COLO668 (cell line): ENCODE measurements at regions not wholly inside any gene's neighbourhood (a gene's known extent, or its start where the extent isn't known, plus 50 kb on each side); places are given as distances from the start of the nearest gene placed in this dataset.

Experiments used
- DNase-seq: peaks from one replicate; lab custom pipeline; 2025; ENCODE audit not compliant: unreplicated experiment; lab: John Stamatoyannopoulos, UW

DNA sequence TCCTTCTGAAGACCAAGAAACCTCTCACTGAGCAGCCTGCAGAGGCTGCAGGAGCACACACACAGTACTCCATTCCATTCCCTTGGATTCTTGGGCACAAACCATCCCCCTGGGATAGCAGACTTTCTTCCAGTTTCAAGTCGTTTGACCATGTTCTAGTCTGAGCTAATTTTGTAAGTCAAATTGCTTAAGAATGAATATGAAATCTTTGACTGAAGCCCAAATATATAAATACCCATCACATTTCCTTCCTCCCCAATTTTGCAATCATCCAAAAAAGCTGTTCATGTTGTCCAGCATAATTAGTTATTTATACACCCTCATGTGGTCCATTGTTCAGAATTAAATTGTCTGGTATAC, 231.2 kb upstream of the TPRG1 start:
- no peak for DNase-seq

DNA sequence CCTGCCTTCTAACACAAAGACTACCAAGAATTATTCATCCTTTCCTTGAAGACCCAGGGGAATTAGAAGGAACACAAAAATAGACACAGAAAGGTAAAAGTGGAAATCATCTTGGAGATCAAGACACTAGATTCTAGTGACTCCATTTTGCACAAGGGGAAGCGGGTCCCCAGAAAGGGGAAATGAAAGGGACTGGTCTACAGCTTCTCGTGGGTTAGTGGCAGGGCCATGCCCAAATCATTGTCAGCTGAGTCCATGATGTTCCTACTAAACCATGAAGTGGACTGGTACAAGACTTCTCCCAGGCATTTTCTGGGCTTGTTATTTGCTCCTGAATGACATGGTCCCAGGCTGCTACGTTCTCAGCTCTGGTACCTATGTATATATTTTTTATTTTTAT, 230.7 kb upstream of the TPRG1 start:
- no peak for DNase-seq

DNA sequence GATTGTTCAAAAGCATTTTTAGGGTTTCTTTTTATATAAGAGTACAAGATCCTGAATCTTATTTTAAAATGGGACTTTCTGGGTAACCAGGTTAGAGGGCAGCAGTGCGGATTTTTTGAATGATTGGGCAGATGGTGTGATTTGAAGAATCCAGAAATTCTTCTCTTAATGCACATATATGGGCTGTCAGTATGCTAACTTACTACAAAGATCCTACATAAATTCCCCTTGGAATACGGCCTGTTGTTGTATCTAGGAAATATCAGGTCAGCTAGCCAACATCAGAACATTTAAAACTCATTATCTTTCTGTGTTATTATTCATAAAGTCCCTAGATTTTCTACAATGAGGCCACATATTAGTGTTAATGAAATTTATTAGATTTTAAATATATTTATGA, 229.6 kb upstream of the TPRG1 start:
- DNase-seq: no peak

DNA sequence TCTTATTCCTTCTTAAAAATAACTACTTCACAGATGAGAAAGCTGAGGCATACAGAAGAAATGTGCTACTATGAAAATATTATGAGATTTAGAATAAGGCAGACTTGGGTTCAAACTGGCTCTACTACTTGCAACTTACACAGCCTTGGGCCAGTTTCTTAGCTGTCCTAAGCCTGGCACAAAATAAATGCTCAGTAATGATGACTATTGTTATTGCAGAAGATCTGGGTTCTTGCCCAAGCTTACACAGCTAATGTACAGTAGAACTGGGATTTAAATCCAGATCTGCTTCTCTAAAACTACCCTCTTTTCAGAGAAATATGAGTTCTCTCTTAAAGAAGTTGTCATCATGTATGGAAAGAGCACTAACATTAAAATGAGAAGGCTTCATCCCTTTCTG, 228.2 kb upstream of the TPRG1 start:
- no peak for DNase-seq

DNA sequence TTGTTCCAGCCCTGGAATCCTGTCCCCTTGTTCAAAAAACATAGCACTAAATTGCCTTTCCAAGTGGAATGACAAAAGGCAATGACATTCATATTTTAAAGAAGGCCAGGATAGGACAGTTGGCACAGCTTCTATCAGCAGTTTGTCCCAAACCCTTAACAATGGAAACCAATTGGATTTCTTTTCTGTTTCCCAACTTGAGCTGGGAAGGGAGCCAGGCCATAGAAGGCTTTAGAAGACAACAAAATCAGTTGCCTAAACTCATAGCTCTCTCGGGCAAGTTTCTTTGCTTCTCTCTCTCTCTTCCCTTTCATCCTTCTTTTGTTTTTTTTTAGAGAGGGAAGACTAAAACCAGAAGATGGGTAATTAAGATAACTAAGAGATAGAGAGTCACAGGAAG, 227.7 kb upstream of the TPRG1 start:
- no peak for DNase-seq

DNA sequence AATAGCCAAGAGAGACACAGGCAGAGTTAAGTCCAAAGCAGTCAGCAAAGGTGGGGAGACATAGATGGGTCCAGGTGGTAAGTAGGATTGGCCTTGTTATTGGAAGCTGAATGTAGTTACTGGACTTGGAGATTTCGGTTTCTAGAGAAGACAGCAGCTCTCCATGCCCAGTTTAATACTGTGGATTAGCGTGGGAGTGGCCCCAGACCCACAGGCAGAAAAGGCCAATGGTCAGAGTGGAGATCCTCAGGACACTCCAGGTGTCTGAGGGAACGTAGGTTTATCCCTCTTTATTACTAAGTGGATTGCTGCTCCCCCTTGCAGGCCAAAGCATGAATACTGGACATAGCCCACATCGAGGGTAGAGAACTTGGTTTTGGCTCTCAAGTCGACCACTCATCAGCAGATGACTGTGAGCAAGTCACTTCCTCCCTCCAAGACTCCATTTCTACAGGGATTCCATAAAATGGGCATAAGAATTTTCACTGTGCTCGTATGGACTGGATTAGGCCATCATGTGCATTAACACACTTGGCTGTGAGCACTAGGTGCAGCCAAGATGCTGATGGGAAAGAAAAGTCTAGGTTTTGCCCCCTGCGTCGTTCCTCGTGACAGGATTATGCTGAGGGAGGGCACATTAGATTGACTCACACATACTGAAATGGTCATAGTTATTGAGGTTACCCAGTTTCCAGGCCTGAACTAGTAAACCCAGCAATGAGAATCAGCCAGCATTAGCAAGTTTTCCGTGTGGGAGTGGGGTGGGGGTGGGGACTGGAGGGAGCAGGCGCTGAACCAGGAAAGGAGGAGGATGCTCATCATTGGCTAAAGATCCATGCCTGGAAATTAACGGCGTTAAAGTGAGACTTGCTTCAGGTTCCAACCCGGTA, 225.2 kb upstream of the TPRG1 start:
- DNase-seq: no peak

DNA sequence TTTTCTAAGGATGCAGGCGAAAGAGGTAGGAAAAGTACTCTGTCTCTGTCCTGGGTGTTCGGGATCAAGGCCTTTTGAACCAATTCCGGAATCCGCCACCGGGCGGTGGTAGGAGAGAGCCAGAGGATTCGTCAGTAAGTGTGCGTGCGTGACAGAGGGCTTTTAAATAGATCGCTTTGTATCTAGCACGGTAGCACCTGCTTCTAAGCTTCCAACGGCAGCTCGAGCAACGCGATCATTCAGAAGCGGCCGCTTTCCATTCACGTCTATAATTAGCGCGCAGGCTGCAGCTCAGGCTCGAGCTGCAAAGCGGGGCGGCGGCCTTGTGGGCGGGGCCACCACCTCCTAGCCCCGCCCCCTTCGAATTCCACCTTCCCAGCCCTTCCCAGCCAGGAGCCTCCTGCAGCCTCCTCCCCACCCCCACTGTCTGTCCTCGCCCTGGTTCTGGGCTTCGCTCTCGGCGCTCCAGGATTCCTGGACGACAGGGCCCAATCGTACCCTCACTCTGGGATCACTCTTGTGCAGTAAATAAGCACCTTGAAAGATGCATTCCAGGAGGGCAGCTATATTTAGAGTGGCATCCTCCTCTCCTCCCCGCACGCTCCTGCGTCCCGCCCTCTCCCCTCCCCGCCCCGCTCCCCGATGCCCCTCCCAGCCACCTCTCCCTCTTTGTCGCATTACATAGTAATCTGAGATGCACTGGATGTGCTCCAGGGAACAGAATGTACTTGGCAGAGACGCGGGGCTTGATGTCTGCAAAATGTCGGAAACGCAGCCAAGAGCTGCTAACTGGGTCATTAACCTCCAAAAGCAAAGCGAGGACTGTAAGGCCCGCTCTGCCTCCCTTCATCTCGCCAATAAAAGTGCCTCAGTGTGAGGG, 224.1 kb upstream of the TPRG1 start:
- peak; percentile 82 for DNase-seq

DNA sequence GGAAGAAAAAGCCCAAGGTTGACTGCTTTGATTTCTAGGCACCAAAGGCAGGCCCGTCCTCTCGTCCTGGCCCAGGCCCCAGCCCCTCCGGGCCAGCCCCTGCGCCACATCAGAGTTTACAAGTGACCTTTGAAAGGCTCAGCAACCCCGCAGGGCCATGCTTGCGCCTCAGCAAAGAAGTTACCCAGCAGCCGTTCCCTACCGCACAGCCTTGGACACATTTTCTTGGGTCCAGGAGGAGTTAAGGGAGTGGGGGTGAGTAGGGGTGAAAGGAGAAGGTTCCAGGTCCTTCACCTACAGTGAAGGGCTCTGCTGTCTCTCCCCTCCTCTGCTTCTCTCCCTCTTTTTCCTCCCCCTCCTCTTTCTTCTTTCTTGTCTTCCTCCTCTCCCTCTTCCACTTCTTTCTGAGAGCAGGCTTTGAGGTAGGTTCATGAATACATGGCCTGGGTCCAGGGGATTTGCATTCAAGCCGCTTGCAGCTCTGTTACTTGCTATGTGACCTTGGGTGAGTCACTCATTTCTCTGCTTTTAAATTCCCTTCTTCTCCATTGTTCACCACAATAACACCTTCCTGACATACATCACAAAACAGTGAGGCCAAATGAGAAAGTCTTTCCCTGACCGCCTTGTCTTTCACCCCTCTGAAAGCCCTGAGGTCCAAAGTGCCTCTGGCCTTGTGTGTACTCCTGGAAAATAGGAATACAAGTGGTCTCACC, 223.3 kb upstream of the TPRG1 start:
- no peak for DNase-seq

DNA sequence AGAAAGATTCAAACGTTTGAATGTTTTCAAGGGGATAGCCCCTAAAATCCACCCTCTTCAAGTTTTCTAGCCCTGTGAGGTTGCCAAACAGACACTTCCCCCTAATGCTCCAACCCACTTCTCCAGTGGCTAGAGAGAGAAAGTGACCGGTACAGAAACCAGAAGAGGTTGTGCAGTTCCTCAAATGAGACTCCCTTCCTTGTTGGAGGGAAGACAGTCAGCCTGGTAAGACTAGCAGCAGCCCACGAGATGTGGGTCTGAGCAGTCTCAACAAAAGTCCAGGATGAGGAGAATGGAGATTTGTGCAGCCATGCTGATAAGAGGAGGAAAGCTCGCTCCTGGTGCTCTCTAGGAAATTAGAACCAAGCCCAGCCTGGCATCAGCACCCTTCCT, 222.8 kb upstream of the TPRG1 start:
- no peak for DNase-seq

DNA sequence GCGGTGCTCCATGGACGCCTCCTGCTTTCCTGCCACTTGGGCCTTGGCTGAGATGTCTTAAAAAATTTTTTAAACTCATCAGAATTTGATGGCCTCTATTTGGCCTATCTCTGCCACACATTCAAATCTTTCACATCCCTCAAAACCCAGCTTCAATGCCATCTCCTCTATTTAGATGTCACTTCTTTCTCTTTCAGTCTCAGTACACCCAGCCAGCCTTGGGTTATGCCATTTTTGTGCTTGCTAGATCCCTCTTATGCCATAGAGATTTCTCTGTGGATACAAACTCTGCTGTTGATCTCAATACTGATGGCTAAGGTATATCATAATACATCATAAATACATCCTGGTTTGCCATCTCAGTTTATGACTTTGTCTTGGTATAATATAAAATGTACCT, 222.3 kb upstream of the TPRG1 start:
- DNase-seq: no peak

DNA sequence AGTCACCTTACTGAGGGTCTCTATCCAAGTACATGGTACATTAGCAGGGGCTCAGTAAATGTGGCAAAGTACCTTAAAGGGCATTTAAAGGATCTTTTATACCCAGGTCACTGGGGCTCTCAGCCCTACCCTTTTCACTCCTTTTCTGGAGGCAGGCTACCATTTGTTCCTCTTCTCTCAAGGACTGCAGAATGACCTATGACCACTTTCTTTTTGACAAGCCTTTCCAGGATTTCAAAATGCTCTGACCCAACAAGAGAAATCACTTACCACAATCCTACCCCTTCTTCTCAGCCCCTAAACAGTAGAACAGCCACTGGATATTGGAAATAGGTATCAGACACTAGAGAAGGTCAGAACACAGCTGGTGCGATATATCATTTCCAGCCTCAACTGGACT, 221.8 kb upstream of the TPRG1 start:
- DNase-seq: no peak

DNA sequence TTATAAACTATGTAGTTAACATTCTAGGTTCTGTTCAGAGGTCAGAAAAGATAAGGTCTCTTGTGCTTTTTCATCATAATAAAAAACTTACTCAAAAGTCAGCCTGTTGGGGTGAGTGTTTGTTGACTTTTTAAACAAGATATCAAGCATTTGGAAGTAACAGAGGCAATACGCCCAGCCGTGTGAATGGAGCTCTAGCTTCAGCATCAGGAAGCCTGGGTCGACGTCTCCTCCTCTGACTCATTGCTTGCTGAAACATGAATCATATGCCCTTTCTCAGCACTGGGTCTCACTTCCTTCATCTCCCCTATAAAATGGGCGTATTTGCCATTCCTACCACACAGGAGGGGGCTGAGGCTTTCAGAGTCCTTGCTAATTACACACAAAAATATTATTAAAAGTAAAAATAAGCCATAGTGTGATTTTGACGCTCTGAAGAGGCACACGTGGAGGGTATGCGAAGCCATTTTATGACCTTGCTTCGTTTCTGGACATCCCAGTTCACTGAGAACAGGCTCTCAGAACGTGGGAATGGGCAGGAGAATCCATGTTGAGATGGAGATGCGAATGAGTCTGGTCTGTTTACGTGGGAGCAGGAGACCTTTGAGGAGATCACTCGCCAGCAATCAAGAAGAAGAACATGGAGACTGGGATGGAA, 220.8 kb upstream of the TPRG1 start:
- DNase-seq: no peak

DNA sequence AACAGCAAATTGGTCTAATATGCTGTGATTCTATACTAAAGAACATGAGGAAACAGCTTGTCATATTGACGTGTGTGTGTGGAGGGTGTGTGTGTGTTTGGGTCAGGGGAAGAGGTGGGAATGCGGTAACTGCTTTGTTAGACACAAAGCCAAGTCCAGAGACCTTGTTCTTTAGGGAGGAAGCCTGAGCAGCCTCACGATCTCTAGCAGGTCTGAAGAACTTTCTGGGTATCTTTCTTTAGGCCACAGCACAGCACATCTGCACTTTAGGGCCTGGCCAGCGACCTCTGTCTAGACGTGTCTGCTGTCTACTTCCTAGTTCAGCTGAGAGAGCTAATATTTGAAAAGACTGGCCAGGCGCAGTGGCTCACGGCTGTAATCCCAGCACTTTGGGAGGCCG, 220.0 kb upstream of the TPRG1 start:
- no peak for DNase-seq

DNA sequence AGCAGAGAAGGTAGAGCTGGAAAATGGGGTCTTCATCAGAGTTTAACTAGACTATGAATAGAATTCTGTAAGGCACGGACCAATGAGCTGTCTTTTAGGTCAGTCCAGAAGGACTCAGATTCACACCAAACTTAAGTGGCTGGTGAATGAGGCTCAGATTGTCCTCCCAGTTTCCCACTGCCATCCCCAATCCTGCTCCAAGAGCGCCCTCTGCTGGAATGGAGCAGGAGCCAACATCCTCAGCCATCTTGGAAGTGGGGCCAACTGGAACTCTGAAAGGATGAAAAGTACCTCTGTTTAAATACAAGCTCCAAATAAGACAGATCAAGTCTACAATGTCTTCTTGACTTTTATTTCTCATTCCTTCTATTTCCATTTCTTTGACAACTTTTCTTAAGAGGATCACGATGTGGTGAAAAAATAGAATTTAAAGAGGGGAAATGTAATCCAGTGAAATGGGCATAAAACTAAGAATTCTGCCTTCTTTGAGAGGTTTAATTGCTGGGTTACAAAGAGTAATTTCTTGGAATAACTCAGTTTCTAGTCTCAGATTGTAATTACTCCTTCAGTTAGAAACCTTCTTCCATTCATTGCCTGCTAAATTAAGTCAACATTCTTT, 217.1 kb upstream of the TPRG1 start:
- peak; percentile 62 for DNase-seq

DNA sequence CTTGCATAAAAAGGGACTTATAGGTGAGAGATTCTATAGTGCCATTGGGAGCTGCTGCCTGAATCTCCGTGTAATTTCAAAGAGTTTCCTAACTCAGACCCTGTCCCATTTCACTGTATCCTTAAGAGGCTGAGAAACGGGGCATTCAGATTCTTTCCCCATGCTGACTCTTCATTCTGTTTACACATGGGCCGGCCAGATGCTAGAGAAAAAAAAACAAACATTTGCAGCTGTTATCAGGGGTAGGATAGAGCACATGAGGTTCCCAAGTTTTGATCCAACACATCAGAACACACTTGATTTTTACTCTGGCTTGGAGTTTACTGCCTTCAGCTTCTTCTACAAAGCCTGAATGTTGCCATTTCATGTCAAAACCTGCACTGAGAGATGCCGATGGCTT, 215.9 kb upstream of the TPRG1 start:
- no peak for DNase-seq

DNA sequence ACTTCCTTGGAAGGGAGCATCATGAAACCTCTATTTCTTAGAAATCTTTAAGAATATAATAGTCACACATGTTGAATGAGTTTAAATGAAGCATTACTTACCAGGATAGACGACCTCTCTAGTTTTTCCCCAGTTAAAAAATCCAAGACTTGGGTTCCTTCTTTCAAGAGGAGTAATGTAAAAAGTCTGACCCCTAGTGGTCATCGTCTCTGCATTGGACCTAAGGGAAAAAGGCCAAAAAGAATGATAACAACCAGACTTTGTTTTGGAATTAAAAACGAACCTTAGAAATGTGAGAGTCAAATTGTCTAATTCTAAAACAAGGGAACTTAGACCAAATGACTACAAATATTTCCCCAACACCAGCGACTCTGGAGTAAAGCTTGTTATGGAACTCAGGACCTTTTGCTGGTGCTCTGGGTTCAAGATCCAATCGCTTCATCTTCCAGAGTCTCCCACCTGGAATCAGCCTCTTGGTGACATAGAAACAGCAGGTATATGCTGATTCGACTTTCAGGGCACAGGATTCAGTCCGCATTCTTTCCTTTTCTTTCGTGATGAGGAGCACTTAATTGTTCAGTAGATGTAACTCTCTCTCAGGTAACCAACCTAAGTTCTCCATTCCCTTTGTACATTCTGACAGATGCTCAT, 214.8 kb upstream of the TPRG1 start:
- DNase-seq: peak; percentile 2

DNA sequence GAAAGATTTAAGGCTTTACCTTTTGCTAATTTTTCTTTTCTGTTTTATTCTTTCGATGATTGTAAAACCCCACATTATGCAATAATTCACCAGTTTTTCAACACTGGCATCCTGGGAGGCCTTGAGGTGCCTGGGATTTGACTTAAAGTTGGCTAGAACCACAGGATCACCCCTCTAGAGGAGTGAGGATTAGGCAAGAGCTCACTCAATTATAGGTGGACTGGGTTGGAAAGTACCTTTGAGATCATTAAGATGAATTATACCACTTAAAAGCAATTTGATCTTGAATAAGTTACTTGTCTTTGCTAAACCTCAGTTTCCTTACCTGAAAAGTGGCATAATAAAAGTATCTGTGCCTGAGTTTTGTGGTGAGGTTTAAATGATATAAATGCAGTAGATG, 212.8 kb upstream of the TPRG1 start:
- no peak for DNase-seq

DNA sequence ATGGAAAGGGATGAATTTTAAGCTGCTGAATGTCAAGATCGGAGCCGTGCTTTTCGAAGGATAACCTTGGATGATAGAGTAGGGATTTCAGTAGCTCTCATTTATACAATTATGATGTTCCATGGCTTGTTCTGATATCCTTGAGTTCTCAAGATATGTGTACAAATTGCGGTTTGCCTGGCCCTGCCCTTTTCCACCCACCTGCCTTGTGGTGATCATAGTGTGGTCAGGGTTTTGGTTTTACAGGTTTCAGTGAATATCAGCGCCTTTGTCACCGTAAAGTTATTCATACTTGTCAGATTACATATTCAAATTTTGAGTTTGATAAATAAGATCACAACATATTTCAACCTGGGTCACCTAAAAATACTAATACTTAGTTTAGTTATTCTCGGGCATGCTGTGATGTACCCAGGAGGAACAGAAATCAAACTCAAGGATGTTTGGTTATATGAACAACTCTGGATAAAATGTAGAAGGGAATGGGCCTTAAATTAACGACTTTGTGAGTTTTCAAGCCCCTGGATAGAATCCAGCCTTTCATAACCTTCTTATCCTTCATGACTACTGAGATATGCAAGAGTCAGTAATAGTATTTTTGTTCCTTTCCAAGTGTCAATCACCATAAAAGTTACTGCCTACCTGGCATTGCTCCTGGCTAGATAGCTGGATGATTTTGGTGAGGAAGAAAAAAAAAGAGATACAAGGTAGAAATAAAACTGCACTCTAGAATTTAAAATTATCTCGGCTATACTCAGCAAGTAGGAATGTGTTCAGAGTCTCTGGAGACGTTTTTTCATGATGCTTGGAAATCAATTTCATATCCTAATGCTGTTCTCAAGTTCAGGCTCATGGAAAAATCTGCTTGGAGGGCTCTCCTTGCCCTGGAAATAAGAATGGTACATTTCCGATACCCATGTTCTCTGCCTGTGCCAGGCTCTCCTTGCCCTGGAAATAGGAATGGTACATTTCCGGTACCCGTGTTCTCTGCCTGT, 209.2 kb upstream of the TPRG1 start:
- no peak for DNase-seq

DNA sequence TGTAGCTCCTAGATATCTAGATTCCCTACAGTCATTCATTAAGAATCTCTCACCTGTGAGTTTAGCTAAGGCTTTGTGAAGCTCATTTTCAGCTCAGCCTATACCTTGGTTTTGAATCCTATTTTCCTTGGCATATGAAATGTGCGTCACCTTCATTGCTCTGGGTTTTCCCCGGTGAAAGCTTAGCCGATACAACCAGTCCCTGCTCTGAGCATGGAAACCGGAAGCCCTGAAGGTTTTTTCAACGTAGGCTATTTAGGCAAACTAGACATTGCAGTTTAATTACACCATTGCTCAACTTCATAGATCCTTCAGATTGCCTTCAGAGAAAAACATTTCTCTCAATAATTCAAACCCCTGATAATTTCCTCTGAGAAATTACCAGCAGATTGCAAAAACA, 206.8 kb upstream of the TPRG1 start:
- DNase-seq: no peak
